ENCODE measurements at regions not wholly inside any gene's neighbourhood (a gene's known extent, or its start where the extent isn't known, plus 50 kb on each side); places are given as distances from the start of the nearest gene placed in this dataset.

- TF ChIP-seq CTCF (conservative IDR thresholded peaks at IDR 0.05; ENCODE audit: low read length) = no peak
- TF ChIP-seq EZH2phosphoT487 (IDR thresholded peaks at IDR 0.05; ENCODE audit: borderline replicate concordance) = no peak
Measured at GRCh38 chr10:111151595-111152307, 74.9 kb downstream of the ADRA2A start.

Data from Loucy (cell line).